Activated T-helper 2 cell treated with anti-CD3 and anti-CD28 coated beads, Interferon-gamma antibody, Interleukin-2, Interleukin-4, amounts not matched to agents 10 μg/mL and 5 μg/mL and 100 μg/mL, durations not matched to agents 14 hours and 24 hours and 36 hours (primary cell): ENCODE measurements at regions not wholly inside any gene's neighbourhood (a gene's known extent, or its start where the extent isn't known, plus 50 kb on each side); places are given as distances from the start of the nearest gene placed in this dataset.
"Not testable (repeated sequence)": the region's sequence is repeated elsewhere in the genome, so short reads cannot be mapped to it uniquely, and the experiment has no call there.

Experiments used
- DNase-seq: peaks from one replicate; pipeline ENCODE4 v3.0.0; 2021; ENCODE audit warnings: low spot score
- H3K27ac Mint-ChIP-seq: one replicate; pipeline ENCODE4 v1.8.0; 2021; ENCODE audit warnings: mixed read lengths
- H3K27me3 Mint-ChIP-seq: one replicate; pipeline ENCODE4 v1.8.0; 2021; ENCODE audit warnings: low read depth, mixed read lengths
- H3K36me3 Mint-ChIP-seq: one replicate; pipeline ENCODE4 v1.8.0; 2021; ENCODE audit warnings: low read depth, mixed read lengths
- H3K4me1 Mint-ChIP-seq: one replicate; pipeline ENCODE4 v1.8.0; 2021; ENCODE audit warnings: low read depth, mixed read lengths
- H3K4me3 Mint-ChIP-seq: one replicate; pipeline ENCODE4 v1.8.0; 2021; ENCODE audit warnings: low read depth, mild to moderate bottlenecking, moderate library complexity, mixed read lengths
- H3K9me3 Mint-ChIP-seq: one replicate; pipeline ENCODE4 v1.8.0; 2021; ENCODE audit warnings: mixed read lengths
- intact Hi-C: fragments of 100-400 bp; cut with micrococcal nuclease; formaldehyde crosslinking; loops from one replicate; pipeline ENCODE4 v1.15.1; 2023

DNA sequence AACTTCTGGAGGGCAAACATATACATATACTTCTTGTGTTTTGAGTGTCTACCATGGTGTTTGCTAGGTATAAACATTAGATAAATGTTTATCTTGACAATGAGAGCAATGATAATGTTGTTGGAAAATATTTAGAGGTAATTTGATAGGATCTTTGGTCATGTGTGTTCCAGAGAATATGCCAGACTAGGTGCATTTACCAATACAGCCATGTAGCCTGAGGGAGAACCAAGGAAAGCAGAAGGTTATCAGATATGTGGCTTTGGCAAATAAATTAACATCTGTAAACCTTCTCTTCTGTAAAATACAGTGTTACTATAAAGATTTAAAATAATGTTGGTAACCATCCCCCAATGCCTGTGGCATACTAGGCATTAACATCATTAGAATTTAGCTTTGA lies 226.8 kb downstream of the C11orf87 start:
- Mint-ChIP-seq H3K9me3 (no peaks in the 10 kb centered on the region), H3K36me3 (no peaks in the 10 kb centered on the region), H3K27me3 (no peaks in the 10 kb centered on the region), H3K27ac (no peak overlapping the region), H3K4me1 (no peaks in the 10 kb centered on the region), H3K4me3 (no peak overlapping the region)
- DNase-seq = no peak
- intact Hi-C loops = no loop called here

DNA sequence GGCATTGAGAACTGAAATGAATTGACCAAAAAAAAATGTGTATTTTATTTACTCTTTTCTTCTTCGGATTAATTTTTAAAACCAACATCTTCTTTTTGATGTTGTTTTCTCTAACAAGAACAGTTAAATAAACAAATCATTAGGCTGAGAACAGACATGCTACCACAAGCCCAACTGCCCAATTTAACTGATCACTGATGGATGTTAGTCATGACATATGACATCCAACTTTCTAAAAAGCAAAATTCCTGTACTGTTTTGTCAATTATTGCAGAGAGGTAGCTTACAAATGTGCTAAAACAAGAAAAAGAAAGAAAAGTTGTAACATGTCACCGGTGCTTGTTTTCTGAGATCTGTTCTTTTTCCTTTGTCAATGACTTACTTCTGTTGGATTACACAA lies 232.1 kb downstream of the C11orf87 start:
- Mint-ChIP-seq H3K27me3 (no peaks in the 10 kb centered on the region), H3K4me3 (no peak overlapping the region), H3K4me1 (no peaks in the 10 kb centered on the region), H3K9me3 (no peaks in the 10 kb centered on the region), H3K27ac (no peak overlapping the region), H3K36me3 (no peaks in the 10 kb centered on the region)
- DNase-seq = no peak
- intact Hi-C loops = no loop called here

DNA sequence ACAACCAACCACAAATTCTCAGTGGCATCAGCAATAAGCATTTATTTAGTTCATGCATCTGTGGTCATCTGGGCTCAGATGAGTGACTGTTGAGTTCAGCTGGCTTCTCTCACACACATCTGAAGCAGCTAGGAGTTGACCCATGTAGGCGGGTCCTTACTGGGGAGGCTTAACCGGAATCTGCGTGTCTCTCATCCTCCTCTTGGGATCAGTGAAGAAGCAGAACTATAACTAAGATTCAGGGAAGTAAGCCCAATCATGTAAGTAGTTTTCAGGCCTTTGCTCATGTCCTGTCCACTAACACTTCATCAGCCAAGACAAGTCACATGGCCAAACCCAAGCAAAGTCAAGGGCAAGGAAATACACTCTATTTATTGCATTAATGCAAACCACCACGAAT lies 236.2 kb downstream of the C11orf87 start:
- Mint-ChIP-seq H3K27me3 (no peaks in the 10 kb centered on the region), H3K36me3 (no peaks in the 10 kb centered on the region), H3K9me3 (no peaks in the 10 kb centered on the region), H3K4me3 (no peak overlapping the region), H3K4me1 (no peaks in the 10 kb centered on the region), H3K27ac (no peak overlapping the region)
- intact Hi-C loops = no loop called here
- no peak for DNase-seq

DNA sequence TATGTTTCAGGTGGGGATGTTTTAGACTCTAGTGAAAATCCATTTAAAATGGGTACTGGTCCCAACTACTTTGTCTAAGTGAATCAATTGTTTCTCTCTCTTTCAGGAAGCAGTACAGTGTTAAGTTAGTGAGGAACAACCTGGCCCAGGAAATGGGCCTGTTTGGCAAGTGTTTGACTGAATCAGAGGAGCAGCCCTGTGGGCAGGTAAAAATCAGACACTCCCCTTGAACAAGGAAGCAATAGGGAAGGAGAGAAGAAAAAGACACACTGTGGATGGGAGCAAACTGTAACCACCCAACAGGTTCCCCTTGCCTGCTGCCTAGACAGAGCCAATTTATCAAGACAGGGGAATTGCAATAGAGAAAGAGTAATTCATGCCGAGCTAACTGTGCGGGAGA lies 245.7 kb downstream of the C11orf87 start:
- Mint-ChIP-seq H3K27me3 (no peaks in the 10 kb centered on the region), H3K4me1 (no peaks in the 10 kb centered on the region), H3K9me3 (no peaks in the 10 kb centered on the region), H3K4me3 (no peak overlapping the region), H3K27ac (no peak overlapping the region), H3K36me3 (no peaks in the 10 kb centered on the region)
- intact Hi-C loops = no loop called here
- no peak for DNase-seq

DNA sequence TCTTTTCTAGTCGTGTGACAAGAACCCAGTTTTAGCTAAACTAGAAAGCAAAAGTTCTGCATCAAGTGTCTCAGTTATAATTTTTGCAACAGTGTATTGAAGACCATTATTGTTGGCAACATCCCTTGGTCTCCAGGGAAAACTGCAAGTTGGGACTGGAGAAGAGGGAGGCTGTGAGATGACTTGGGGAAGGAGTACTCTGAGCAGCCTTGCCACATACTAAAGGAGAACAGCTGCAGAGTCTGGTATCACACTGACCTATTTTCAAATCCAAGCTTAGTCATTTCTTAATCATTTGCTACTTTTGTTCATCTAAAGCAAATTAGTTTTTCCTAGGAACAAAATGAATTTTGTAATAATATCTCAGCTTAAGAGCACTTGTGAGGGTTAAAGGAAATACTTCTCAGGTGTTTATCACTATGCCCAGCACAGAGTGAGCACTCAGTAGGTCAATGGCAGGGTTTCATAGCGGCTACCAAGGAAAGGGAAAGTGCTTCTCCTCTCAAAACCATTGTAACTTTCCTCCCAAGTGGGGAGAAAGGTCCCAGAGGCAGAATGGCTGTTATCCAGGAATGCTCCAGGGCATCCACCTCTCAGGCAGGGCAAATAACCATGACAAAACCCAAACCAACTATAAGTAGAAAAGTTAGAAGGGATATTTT lies 247.1 kb downstream of the C11orf87 start:
- no peak overlapping the region for H3K4me3 Mint-ChIP-seq
- no peak for DNase-seq
- no peak overlapping the region for H3K27ac Mint-ChIP-seq
- no peaks in the 10 kb centered on the region for H3K27me3 Mint-ChIP-seq
- H3K9me3 Mint-ChIP-seq = no peaks in the 10 kb centered on the region
- no peaks in the 10 kb centered on the region for H3K36me3 Mint-ChIP-seq
- no peaks in the 10 kb centered on the region for H3K4me1 Mint-ChIP-seq
- intact Hi-C loops = no loop called here

- intact Hi-C loops = no loop called here
- Mint-ChIP-seq H3K27me3 (no peaks in the 10 kb centered on the region), H3K4me1 (no peaks in the 10 kb centered on the region), H3K4me3 (no peak overlapping the region), H3K9me3 (no peaks in the 10 kb centered on the region), H3K27ac (no peak overlapping the region), H3K36me3 (no peaks in the 10 kb centered on the region)
- DNase-seq = no peak
Observed at GRCh38 chr11:109677231-109677630, 255.2 kb downstream of the C11orf87 start.

- Mint-ChIP-seq H3K27ac (no peak overlapping the region), H3K4me3 (no peak overlapping the region), H3K9me3 (no peaks in the 10 kb centered on the region), H3K36me3 (no peaks in the 10 kb centered on the region), H3K27me3 (no peaks in the 10 kb centered on the region), H3K4me1 (no peaks in the 10 kb centered on the region)
- no peak for DNase-seq
- intact Hi-C loops = no loop called here
Observed at GRCh38 chr11:109677876-109678275, 255.9 kb downstream of the C11orf87 start.

DNA sequence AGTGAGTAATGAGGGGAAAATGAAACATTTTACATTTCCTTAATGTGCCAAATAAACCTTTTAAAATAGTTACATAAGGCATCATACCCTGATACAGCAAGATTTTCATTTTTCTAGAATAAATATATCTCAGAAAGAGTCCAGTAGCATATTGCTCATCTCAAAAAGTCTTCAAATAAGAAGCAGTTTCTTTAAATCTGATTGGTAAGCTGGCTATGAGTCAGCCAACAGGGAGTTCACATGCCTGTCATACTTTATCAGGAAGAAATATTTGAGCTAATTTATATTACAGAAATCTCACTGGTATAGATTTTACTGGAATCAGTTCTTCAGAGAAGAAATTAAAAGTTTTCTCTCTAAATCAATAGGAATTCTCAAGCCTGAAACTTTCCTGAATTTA lies 258.1 kb downstream of the C11orf87 start:
- Mint-ChIP-seq H3K4me3 (no peak overlapping the region), H3K36me3 (no peaks in the 10 kb centered on the region), H3K27me3 (no peaks in the 10 kb centered on the region), H3K9me3 (no peaks in the 10 kb centered on the region), H3K4me1 (no peaks in the 10 kb centered on the region), H3K27ac (no peak overlapping the region)
- intact Hi-C loops = no loop called here
- DNase-seq = no peak

- H3K4me1 Mint-ChIP-seq, H3K27me3 Mint-ChIP-seq, intact Hi-C loops, H3K9me3 Mint-ChIP-seq, H3K4me3 Mint-ChIP-seq, H3K36me3 Mint-ChIP-seq, H3K27ac Mint-ChIP-seq, DNase-seq: not testable (repeated sequence)
Observed at GRCh38 chr11:109682788-109683187, 260.8 kb downstream of the C11orf87 start.

GRCh38 chr11:109695696-109696095 lies 273.7 kb downstream of the C11orf87 start:
- no peak overlapping the region for H3K27ac Mint-ChIP-seq
- no peak for DNase-seq
- no peak overlapping the region for H3K4me3 Mint-ChIP-seq
- intact Hi-C loops = no loop called here
- H3K9me3 Mint-ChIP-seq = peaks cover 16% of the 10 kb centered on the region
- H3K4me1 Mint-ChIP-seq = no peaks in the 10 kb centered on the region
- H3K27me3 Mint-ChIP-seq = no peaks in the 10 kb centered on the region
- no peaks in the 10 kb centered on the region for H3K36me3 Mint-ChIP-seq

DNA sequence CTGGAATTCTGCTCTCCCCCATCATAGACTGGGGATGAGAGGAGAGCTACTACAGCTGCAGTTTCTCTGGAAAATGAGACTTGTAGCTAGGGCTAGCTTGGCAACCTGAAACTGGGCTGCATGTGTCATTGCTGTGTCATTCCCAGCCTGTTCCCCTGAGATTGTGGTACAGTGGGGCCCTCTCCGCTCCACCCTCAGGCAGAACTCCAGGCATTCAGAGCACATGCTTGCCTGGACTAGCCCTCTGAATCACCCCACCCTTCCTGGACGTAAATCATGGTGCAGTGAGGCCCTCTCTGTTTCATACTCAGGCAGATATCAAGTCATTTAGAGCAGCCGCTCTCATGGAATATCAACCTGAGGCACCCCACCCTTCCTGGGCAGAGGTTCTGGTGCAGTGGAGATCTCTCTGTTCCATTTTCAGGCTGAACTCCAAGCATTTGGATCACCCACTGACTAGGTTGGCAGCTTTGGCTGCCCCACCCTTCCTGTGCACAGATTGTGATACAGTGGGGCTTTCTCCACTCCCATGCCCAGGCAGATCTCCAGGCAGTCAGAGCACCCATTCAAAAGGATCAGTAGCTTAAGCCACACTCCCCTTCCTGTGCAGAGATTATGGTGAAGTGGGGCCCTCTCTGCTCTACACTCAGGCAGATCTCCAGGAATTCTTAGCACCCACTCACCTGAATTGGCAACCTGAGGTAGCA lies 274.4 kb downstream of the C11orf87 start:
- H3K9me3 Mint-ChIP-seq = peaks cover 16% of the 10 kb centered on the region
- H3K4me3 Mint-ChIP-seq = no peak overlapping the region
- no peaks in the 10 kb centered on the region for H3K4me1 Mint-ChIP-seq
- H3K27ac Mint-ChIP-seq = no peak overlapping the region
- H3K36me3 Mint-ChIP-seq = no peaks in the 10 kb centered on the region
- no peaks in the 10 kb centered on the region for H3K27me3 Mint-ChIP-seq
- intact Hi-C loops = no loop called here
- DNase-seq = no peak

- intact Hi-C loops = no loop called here
Observed at GRCh38 chr11:109697140-109697843, 275.3 kb downstream of the C11orf87 start.

DNA sequence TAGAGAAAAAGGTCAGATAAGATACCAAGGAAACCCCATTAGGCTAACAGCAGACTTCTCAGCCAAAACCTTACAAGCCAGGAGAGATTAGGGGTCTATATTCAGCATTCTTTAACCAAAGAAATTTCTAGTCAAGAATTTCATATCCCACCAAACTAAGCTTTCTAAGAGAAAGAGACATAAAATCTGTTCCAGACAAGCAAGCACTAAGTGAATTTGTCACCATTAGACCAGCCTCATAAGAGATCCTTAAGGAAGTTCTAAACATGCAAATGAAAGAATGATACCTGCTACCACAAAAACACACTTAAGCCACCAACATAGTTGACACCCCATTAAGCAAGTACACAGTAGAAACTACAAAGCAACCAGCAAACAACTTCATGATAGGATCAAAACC lies 276.2 kb downstream of the C11orf87 start:
- H3K4me1 Mint-ChIP-seq = no peaks in the 10 kb centered on the region
- DNase-seq = no peak
- H3K36me3 Mint-ChIP-seq = no peaks in the 10 kb centered on the region
- H3K9me3 Mint-ChIP-seq = peaks cover 16% of the 10 kb centered on the region
- H3K4me3 Mint-ChIP-seq = no peak overlapping the region
- no peak overlapping the region for H3K27ac Mint-ChIP-seq
- intact Hi-C loops = no loop called here
- H3K27me3 Mint-ChIP-seq = no peaks in the 10 kb centered on the region

More at GRCh38 chr11:109697140-109697843, 275.3 kb downstream of the C11orf87 start:
- peaks cover 16% of the 10 kb centered on the region for H3K9me3 Mint-ChIP-seq
- no peak for DNase-seq
- no peaks in the 10 kb centered on the region for H3K36me3 Mint-ChIP-seq
- H3K4me1 Mint-ChIP-seq = no peaks in the 10 kb centered on the region
- H3K27ac Mint-ChIP-seq = no peak overlapping the region
- no peaks in the 10 kb centered on the region for H3K27me3 Mint-ChIP-seq
- no peak overlapping the region for H3K4me3 Mint-ChIP-seq
